ENCODE measurements at regions not wholly inside any gene's neighbourhood (a gene's known extent, or its start where the extent isn't known, plus 50 kb on each side); places are given as distances from the start of the nearest gene placed in this dataset.
A peak's percentile ranks its signal among the peaks of the same experiment; 100 is the strongest.

- TF ChIP-seq GRHL1 (CRISPR knock-in tag; conservative IDR thresholded peaks at IDR 0.05): no peak
- TF ChIP-seq, protein P1, sequence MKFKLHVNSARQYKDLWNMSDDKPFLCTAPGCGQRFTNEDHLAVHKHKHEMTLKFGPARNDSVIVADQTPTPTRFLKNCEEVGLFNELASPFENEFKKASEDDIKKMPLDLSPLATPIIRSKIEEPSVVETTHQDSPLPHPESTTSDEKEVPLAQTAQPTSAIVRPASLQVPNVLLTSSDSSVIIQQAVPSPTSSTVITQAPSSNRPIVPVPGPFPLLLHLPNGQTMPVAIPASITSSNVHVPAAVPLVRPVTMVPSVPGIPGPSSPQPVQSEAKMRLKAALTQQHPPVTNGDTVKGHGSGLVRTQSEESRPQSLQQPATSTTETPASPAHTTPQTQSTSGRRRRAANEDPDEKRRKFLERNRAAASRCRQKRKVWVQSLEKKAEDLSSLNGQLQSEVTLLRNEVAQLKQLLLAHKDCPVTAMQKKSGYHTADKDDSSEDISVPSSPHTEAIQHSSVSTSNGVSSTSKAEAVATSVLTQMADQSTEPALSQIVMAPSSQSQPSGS (CRISPR knock-in tag; IDR thresholded peaks at IDR 0.05): peak; percentile 80; the same call in 1 of the 2 replicates
- TF ChIP-seq GPN1 (CRISPR knock-in tag; IDR thresholded peaks at IDR 0.05; ENCODE audit: borderline replicate concordance): no peak
- TF ChIP-seq ZXDC (CRISPR knock-in tag; IDR thresholded peaks at IDR 0.05): no peak
- TF ChIP-seq, protein P2, sequence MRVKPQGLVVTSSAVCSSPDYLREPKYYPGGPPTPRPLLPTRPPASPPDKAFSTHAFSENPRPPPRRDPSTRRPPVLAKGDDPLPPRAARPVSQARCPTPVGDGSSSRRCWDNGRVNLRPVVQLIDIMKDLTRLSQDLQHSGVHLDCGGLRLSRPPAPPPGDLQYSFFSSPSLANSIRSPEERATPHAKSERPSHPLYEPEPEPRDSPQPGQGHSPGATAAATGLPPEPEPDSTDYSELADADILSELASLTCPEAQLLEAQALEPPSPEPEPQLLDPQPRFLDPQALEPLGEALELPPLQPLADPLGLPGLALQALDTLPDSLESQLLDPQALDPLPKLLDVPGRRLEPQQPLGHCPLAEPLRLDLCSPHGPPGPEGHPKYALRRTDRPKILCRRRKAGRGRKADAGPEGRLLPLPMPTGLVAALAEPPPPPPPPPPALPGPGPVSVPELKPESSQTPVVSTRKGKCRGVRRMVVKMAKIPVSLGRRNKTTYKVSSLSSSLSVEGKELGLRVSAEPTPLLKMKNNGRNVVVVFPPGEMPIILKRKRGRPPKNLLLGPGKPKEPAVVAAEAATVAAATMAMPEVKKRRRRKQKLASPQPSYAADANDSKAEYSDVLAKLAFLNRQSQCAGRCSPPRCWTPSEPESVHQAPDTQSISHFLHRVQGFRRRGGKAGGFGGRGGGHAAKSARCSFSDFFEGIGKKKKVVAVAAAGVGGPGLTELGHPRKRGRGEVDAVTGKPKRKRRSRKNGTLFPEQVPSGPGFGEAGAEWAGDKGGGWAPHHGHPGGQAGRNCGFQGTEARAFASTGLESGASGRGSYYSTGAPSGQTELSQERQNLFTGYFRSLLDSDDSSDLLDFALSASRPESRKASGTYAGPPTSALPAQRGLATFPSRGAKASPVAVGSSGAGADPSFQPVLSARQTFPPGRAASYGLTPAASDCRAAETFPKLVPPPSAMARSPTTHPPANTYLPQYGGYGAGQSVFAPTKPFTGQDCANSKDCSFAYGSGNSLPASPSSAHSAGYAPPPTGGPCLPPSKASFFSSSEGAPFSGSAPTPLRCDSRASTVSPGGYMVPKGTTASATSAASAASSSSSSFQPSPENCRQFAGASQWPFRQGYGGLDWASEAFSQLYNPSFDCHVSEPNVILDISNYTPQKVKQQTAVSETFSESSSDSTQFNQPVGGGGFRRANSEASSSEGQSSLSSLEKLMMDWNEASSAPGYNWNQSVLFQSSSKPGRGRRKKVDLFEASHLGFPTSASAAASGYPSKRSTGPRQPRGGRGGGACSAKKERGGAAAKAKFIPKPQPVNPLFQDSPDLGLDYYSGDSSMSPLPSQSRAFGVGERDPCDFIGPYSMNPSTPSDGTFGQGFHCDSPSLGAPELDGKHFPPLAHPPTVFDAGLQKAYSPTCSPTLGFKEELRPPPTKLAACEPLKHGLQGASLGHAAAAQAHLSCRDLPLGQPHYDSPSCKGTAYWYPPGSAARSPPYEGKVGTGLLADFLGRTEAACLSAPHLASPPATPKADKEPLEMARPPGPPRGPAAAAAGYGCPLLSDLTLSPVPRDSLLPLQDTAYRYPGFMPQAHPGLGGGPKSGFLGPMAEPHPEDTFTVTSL (CRISPR knock-in tag; IDR thresholded peaks at IDR 0.05; ENCODE audit: borderline replicate concordance): peak; percentile 98
- no peak for TF ChIP-seq SP140L (CRISPR knock-in tag; IDR thresholded peaks at IDR 0.05; ENCODE audit: borderline replicate concordance)
- TF ChIP-seq ZNF432 (CRISPR knock-in tag; IDR thresholded peaks at IDR 0.05; ENCODE audit: borderline replicate concordance): no peak
- no peak for TF ChIP-seq ZNF512B (CRISPR knock-in tag; IDR thresholded peaks at IDR 0.05; ENCODE audit: borderline replicate concordance)
- no peak for TF ChIP-seq ZNF234 (CRISPR knock-in tag; conservative IDR thresholded peaks at IDR 0.05)
- TF ChIP-seq REXO4 (CRISPR knock-in tag; IDR thresholded peaks at IDR 0.05; ENCODE audit: borderline replicate concordance): no peak
- no peak for TF ChIP-seq NONO (IDR thresholded peaks at IDR 0.05)
- no peak for TF ChIP-seq NONO (CRISPR knock-in tag; conservative IDR thresholded peaks at IDR 0.05)
- peak; percentile 92 for TF ChIP-seq ZSCAN9 (CRISPR knock-in tag; IDR thresholded peaks at IDR 0.05; ENCODE audit: borderline replicate concordance)
- no peak for TF ChIP-seq SMARCE1 (IDR thresholded peaks at IDR 0.05; ENCODE audit: borderline replicate concordance)
- TF ChIP-seq ZBTB7A (CRISPR knock-in tag; IDR thresholded peaks at IDR 0.05): no peak
- TF ChIP-seq SP5 (CRISPR knock-in tag; IDR thresholded peaks at IDR 0.05; ENCODE audit: borderline replicate concordance, low read depth): 0 out of 2 replicates have a peak, but pooled peaks have one; percentile 51
Measured at GRCh38 chr7:17021205-17021604, 139.4 kb upstream of the AGR3 start (continued).

Data from HepG2 (cell line).